OCI-LY7 (cell line): ENCODE measurements at regions not wholly inside any gene's neighbourhood (a gene's known extent, or its start where the extent isn't known, plus 50 kb on each side); places are given as distances from the start of the nearest gene placed in this dataset.

Source experiments
- BruUV-seq: library from RNA; stranded (reverse); fragments of 400-500 nt; replicated peaks from 2 replicates; lab custom pipeline; 2021; lab: Mats Ljungman, UMichigan
- CTCF ChIA-PET: fragments of 300-600 bp; sonication (Branson Sonifier 250); formaldehyde crosslinking; loops from one replicate; lab custom pipeline; 2022; ENCODE audit warnings: antibody characterized with exemption; ENCODE audit not compliant: unreplicated experiment; lab: Charles Lee
- POLR2A ChIA-PET: fragments of 300-600 bp; sonication (Branson Sonifier 250); formaldehyde crosslinking; loops from one replicate; lab custom pipeline; 2022; ENCODE audit warnings: antibody characterized with exemption; lab: Charles Lee
- DNase-seq: peaks from one replicate; pipeline ENCODE4 v3.0.0-alpha.2; 2015; ENCODE audit warnings: low spot score
- H2AFZ ChIP-seq: fragments of 200-600 bp; sonication (generic), shearing (Covaris generic); 2 replicates; pipeline ENCODE4 v1.6.1; 2014; ENCODE audit warnings: mild to moderate bottlenecking, antibody characterized with exemption, low read length, moderate library complexity
- H3K27ac ChIP-seq: fragments of 200-600 bp; sonication (generic); 2 replicates; pipeline ENCODE4 v1.5.1; 2014; ENCODE audit warnings: mixed run types, low read depth, mild to moderate bottlenecking, moderate library complexity, low read length, inconsistent platforms; ENCODE audit not compliant: poor library complexity, severe bottlenecking
- H3K36me3 ChIP-seq: fragments of 200-600 bp; sonication (generic); 2 replicates; pipeline ENCODE4 v1.6.1; 2014; ENCODE audit warnings: mild to moderate bottlenecking, antibody characterized with exemption, low read length, moderate library complexity, mixed read lengths; ENCODE audit not compliant: insufficient read depth
- H3K4me1 ChIP-seq: fragments of 200-600 bp; sonication (generic); 2 replicates; pipeline ENCODE4 v1.5.1; 2014; ENCODE audit warnings: mild to moderate bottlenecking, low read length; ENCODE audit not compliant: insufficient read depth, poor library complexity, severe bottlenecking
- H3K4me2 ChIP-seq: fragments of 200-600 bp; sonication (generic); 2 replicates; pipeline ENCODE4 v1.6.1; 2014; ENCODE audit warnings: mild to moderate bottlenecking, low read length
- H3K4me3 ChIP-seq: fragments of 200-600 bp; sonication (generic); 2 replicates; pipeline ENCODE4 v1.5.1; 2014; ENCODE audit warnings: mild to moderate bottlenecking, low read depth, low read length; ENCODE audit not compliant: poor library complexity, severe bottlenecking
- H3K79me2 ChIP-seq: fragments of 200-600 bp; sonication (generic); 2 replicates; pipeline ENCODE4 v1.6.1; 2016; ENCODE audit warnings: low read depth, mild to moderate bottlenecking, low read length, moderate library complexity, mixed read lengths; ENCODE audit not compliant: insufficient read depth
- H3K9me2 ChIP-seq: fragments of 200-600 bp; sonication (generic); 2 replicates; pipeline ENCODE4 v1.6.1; 2016; ENCODE audit warnings: mild to moderate bottlenecking, low read length, mixed read lengths; ENCODE audit not compliant: insufficient read depth
- H3K9me3 ChIP-seq: fragments of 200-600 bp; sonication (generic); 2 replicates; pipeline ENCODE4 v1.6.1; 2014; ENCODE audit warnings: mild to moderate bottlenecking, mixed run types, low read length, mixed read lengths
- H4K20me1 ChIP-seq: fragments of 200-600 bp; sonication (generic); 2 replicates; pipeline ENCODE4 v1.6.1; 2014; ENCODE audit warnings: mild to moderate bottlenecking, antibody characterized with exemption, low read length, moderate library complexity, mixed read lengths; ENCODE audit not compliant: insufficient read depth
- EZH2phosphoT487 ChIP-seq: fragments of 200-600 bp; sonication (generic); IDR thresholded peaks from 2 replicates; pipeline ENCODE4 v1.6.1; 2018; ENCODE audit warnings: low read depth, borderline replicate concordance, mild to moderate bottlenecking, mixed run types, antibody characterized with exemption, low read length, moderate library complexity, mixed read lengths
- intact Hi-C: fragments of 100-400 bp; cut with micrococcal nuclease; formaldehyde crosslinking; loops from one replicate; pipeline ENCODE4 v1.10.0; 2022; ENCODE audit not compliant: unreplicated experiment
- TF ChIP-seq, protein P1 (sequence below): fragments of 200-600 bp; sonication (generic); conservative IDR thresholded peaks from 2 replicates; pipeline ENCODE4 v1.5.1; 2014; ENCODE audit warnings: mild to moderate bottlenecking, antibody characterized with exemption, low read length, moderate library complexity, mixed read lengths

GRCh38 chr10:54908019-54908418, 107.0 kb upstream of the PCDH15 start:
- Histone ChIP-seq H3K4me1 (no peaks in the 10 kb centered on the region), H3K36me3 (no peaks in the 10 kb centered on the region), H3K9me3 (no peaks in the 10 kb centered on the region), H3K9me2 (no peaks in the 10 kb centered on the region), H4K20me1 (no peaks in the 10 kb centered on the region), H3K79me2 (no peaks in the 10 kb centered on the region), H3K27ac (no peak overlapping the region), H3K4me3 (no peak overlapping the region), H2AFZ (no peak overlapping the region), H3K4me2 (no peak overlapping the region)
- POLR2A ChIA-PET = interaction anchor here (0.6 kb wide), 1 partner anchor 22 kb away, joined by 3 read pairs; no protein-coding TSS in a partner anchor
- no peak for DNase-seq
- no TSS peak for BruUV-seq
- CTCF ChIA-PET = no interaction called here
- TF ChIP-seq, protein P1, sequence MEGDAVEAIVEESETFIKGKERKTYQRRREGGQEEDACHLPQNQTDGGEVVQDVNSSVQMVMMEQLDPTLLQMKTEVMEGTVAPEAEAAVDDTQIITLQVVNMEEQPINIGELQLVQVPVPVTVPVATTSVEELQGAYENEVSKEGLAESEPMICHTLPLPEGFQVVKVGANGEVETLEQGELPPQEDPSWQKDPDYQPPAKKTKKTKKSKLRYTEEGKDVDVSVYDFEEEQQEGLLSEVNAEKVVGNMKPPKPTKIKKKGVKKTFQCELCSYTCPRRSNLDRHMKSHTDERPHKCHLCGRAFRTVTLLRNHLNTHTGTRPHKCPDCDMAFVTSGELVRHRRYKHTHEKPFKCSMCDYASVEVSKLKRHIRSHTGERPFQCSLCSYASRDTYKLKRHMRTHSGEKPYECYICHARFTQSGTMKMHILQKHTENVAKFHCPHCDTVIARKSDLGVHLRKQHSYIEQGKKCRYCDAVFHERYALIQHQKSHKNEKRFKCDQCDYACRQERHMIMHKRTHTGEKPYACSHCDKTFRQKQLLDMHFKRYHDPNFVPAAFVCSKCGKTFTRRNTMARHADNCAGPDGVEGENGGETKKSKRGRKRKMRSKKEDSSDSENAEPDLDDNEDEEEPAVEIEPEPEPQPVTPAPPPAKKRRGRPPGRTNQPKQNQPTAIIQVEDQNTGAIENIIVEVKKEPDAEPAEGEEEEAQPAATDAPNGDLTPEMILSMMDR = no peak
- TF ChIP-seq EZH2phosphoT487 = no peak
- intact Hi-C loops = no loop called here

- Histone ChIP-seq H3K9me2 (no peaks in the 10 kb centered on the region), H3K4me3 (no peak overlapping the region), H2AFZ (no peak overlapping the region), H3K4me2 (no peak overlapping the region), H3K9me3 (no peaks in the 10 kb centered on the region), H3K79me2 (no peaks in the 10 kb centered on the region), H3K4me1 (no peaks in the 10 kb centered on the region), H3K36me3 (no peaks in the 10 kb centered on the region), H4K20me1 (no peaks in the 10 kb centered on the region), H3K27ac (no peak overlapping the region)
- CTCF ChIA-PET = no interaction called here
- no peak for TF ChIP-seq EZH2phosphoT487
- TF ChIP-seq, protein P1 = no peak
- intact Hi-C loops = no loop called here
- BruUV-seq = no TSS peak
- POLR2A ChIA-PET = no interaction called here
- no peak for DNase-seq
These were observed 105.9 kb upstream of the PCDH15 start for GRCh38 chr10:54906940-54907339.

DNA sequence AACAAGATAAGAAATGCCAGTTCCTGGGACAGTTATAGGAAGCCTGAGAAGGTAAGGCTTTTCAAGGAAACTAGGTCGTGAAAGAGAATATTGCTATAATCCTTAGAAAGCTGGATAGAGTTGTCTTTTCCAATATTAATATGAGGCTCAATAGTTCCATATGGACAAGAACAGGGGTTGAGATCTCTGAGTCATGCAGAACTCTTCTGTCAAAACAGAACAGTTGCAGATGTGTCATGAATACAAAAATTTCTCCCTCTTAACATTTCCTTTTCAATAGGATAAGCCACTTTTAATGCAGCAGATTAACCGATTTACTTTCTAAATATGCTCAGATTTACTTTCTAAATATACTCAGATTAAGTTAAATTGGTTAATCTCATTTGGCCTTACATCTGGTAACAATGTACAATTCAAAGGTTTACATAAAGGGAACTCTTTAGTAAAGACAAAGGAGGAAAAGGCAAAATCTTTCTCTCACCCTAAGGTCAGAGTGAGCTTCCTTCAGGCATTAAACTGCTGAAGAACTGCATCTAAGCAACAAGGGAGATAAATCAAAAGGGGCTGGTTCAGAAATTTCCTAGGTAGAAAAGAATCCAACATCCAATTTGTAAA, 104.7 kb upstream of the PCDH15 start:
- no peak overlapping the region for H3K4me2 ChIP-seq
- no peaks in the 10 kb centered on the region for H3K36me3 ChIP-seq
- no peaks in the 10 kb centered on the region for H4K20me1 ChIP-seq
- H3K9me3 ChIP-seq = no peaks in the 10 kb centered on the region
- H2AFZ ChIP-seq = no peak overlapping the region
- no TSS peak for BruUV-seq
- ChIA-PET POLR2A (interaction anchor here (0.8 to 0.9 kb wide), 2 partner anchors 13 to 15 kb away, joined by 3 to 4 read pairs; no protein-coding TSS in a partner anchor), CTCF (no interaction called here)
- intact Hi-C loops = no loop called here
- H3K4me1 ChIP-seq = no peaks in the 10 kb centered on the region
- no peaks in the 10 kb centered on the region for H3K79me2 ChIP-seq
- TF ChIP-seq, protein P1 = no peak
- TF ChIP-seq EZH2phosphoT487 = no peak
- H3K27ac ChIP-seq = no peak overlapping the region
- DNase-seq = no peak
- no peak overlapping the region for H3K4me3 ChIP-seq
- H3K9me2 ChIP-seq = no peaks in the 10 kb centered on the region
